Immature natural killer cell (primary cell): ENCODE measurements at regions not wholly inside any gene's neighbourhood (a gene's known extent, or its start where the extent isn't known, plus 50 kb on each side); places are given as distances from the start of the nearest gene placed in this dataset.

Experiments
- DNase-seq, 3 donors: peaks; one replicate each; pipeline ENCODE4 v3.0.0; 2022; ENCODE audit warnings: mixed read lengths in 1 of 3
- H3K27ac Mint-ChIP-seq, 6 donors: one replicate each; pipeline ENCODE4 v1.8.0; 2020; ENCODE audit warnings: mixed read lengths in 6 of 6, mild to moderate bottlenecking in 5 of 6, inconsistent platforms in 4 of 6, moderate library complexity in 3 of 6
- H3K27me3 Mint-ChIP-seq, 3 donors: one replicate each; pipeline ENCODE4 v1.8.0; 2020 to 2021; ENCODE audit warnings: low read depth in 3 of 3, mild to moderate bottlenecking in 3 of 3, mixed read lengths in 3 of 3, moderate library complexity in 3 of 3, inconsistent platforms in 1 of 3
- H3K36me3 Mint-ChIP-seq, 3 donors: one replicate each; pipeline ENCODE4 v1.8.0; 2020; ENCODE audit warnings: mixed read lengths in 3 of 3, inconsistent platforms in 2 of 3, mild to moderate bottlenecking in 2 of 3
- H3K4me1 Mint-ChIP-seq, 2 donors: one replicate each; pipeline ENCODE4 v1.8.0; 2020; ENCODE audit warnings: inconsistent platforms in 2 of 2, mild to moderate bottlenecking in 2 of 2, mixed read lengths in 2 of 2, moderate library complexity in 1 of 2
- H3K4me3 Mint-ChIP-seq, 5 donors: one replicate each; pipeline ENCODE4 v1.8.0; 2020; ENCODE audit warnings: mild to moderate bottlenecking in 5 of 5, mixed read lengths in 5 of 5, inconsistent platforms in 3 of 5, moderate library complexity in 3 of 5
- H3K9me3 Mint-ChIP-seq, 6 donors: one replicate each; pipeline ENCODE4 v1.8.0; 2020; ENCODE audit warnings: mild to moderate bottlenecking in 6 of 6, mixed read lengths in 6 of 6, inconsistent platforms in 4 of 6, moderate library complexity in 3 of 6

DNA sequence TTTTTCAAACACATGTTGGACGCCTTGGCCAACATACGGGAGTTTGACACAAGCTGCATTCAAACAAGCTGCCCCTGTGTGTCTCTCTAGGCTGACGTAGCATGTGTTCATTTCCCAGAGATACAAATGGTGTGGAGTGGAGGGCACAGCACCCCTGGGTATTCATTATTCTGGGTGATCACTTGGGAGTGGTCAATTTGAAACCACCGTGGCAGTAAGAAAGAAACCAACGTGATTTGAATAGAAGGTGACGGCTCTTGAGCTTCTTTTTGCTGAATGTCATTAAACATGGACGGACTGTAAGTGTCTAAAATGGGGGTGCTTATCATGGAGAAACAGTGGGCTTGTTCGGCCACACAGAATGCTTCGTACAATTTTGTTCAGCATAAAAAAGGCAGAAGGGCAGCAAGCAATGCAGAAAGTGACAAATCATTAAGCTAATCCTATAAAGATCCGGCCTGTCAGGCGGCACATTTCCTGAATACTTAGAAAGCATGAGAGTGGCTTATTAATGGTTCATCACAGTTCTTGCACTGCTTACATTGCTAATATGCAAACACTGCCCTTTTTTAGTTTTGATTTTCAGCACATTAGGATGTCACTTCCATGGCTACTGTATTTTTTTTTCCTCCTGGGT, 1261.9 kb upstream of the CITED2 start:
- no peaks in the 10 kb centered on the region for H3K36me3 Mint-ChIP-seq
- peaks cover 0 to 3% (median 2%) of the 10 kb centered on the region in 3 donors for H3K27me3 Mint-ChIP-seq
- DNase-seq: no peak
- peaks cover 0 to 7% (median 2%) of the 10 kb centered on the region in 6 donors for H3K9me3 Mint-ChIP-seq
- no peaks in the 10 kb centered on the region for H3K4me1 Mint-ChIP-seq
- H3K27ac Mint-ChIP-seq: no peak overlapping the region
- H3K4me3 Mint-ChIP-seq: no peak overlapping the region

- no peaks in the 10 kb centered on the region for H3K27me3 Mint-ChIP-seq
- no peaks in the 10 kb centered on the region for H3K4me1 Mint-ChIP-seq
- no peak overlapping the region for H3K4me3 Mint-ChIP-seq
- no peak overlapping the region for H3K27ac Mint-ChIP-seq
- no peaks in the 10 kb centered on the region for H3K36me3 Mint-ChIP-seq
- peaks cover 6 to 19% (median 10%) of the 10 kb centered on the region in 6 donors for H3K9me3 Mint-ChIP-seq
- DNase-seq: no peak
Measured at GRCh38 chr6:140627002-140627401, 1252.6 kb upstream of the CITED2 start.

DNA sequence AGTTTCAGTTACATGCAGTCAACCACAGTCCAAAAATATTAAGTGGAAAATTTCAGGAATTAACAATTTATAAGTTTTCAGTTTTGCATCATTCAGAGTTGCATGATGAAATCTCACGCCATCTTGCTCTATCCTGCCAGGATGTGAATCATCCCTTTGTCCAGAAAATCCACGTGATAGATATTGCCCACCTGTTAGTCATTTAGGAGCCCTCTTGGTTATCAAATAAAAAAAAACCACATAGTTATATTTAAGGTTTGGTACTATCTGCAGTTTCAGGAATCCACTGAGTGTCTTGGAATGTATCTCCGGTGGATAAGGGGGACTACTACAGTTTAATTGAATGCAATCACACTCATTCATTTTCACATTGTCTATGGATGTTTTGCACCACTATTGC, 1249.0 kb upstream of the CITED2 start:
- Mint-ChIP-seq H3K4me1 (no peaks in the 10 kb centered on the region), H3K9me3 (peaks cover 6 to 19% (median 10%) of the 10 kb centered on the region in 6 donors), H3K27ac (no peak overlapping the region), H3K27me3 (no peaks in the 10 kb centered on the region), H3K4me3 (no peak overlapping the region), H3K36me3 (no peaks in the 10 kb centered on the region)
- no peak for DNase-seq

- no peak overlapping the region for H3K4me3 Mint-ChIP-seq
- no peaks in the 10 kb centered on the region for H3K36me3 Mint-ChIP-seq
- H3K4me1 Mint-ChIP-seq: no peaks in the 10 kb centered on the region
- H3K9me3 Mint-ChIP-seq: peaks cover 0 to 10% (median 4%) of the 10 kb centered on the region in 6 donors
- H3K27ac Mint-ChIP-seq: no peak overlapping the region
- H3K27me3 Mint-ChIP-seq: no peaks in the 10 kb centered on the region
- no peak for DNase-seq
Measured at GRCh38 chr6:140620496-140620895, 1246.0 kb upstream of the CITED2 start.

GRCh38 chr6:140609956-140610355, 1235.5 kb upstream of the CITED2 start:
- no peaks in the 10 kb centered on the region for H3K4me1 Mint-ChIP-seq
- H3K9me3 Mint-ChIP-seq: peaks cover 0 to 1% (median 0%) of the 10 kb centered on the region in 6 donors
- H3K4me3 Mint-ChIP-seq: no peak overlapping the region
- no peak for DNase-seq
- H3K36me3 Mint-ChIP-seq: no peaks in the 10 kb centered on the region
- no peak overlapping the region for H3K27ac Mint-ChIP-seq
- peaks cover 0 to 5% (median 0%) of the 10 kb centered on the region in 3 donors for H3K27me3 Mint-ChIP-seq

GRCh38 chr6:140609321-140609720, 1234.9 kb upstream of the CITED2 start:
- H3K4me3 Mint-ChIP-seq: no peak overlapping the region
- peaks cover 0 to 5% (median 0%) of the 10 kb centered on the region in 3 donors for H3K27me3 Mint-ChIP-seq
- no peaks in the 10 kb centered on the region for H3K36me3 Mint-ChIP-seq
- no peaks in the 10 kb centered on the region for H3K4me1 Mint-ChIP-seq
- no peak overlapping the region for H3K27ac Mint-ChIP-seq
- peaks cover 0 to 1% (median 0%) of the 10 kb centered on the region in 6 donors for H3K9me3 Mint-ChIP-seq
- no peak for DNase-seq

GRCh38 chr6:140604786-140605185, 1230.3 kb upstream of the CITED2 start:
- H3K27ac Mint-ChIP-seq: no peak overlapping the region
- H3K4me1 Mint-ChIP-seq: no peaks in the 10 kb centered on the region
- peaks cover 0 to 5% (median 0%) of the 10 kb centered on the region in 6 donors for H3K9me3 Mint-ChIP-seq
- H3K4me3 Mint-ChIP-seq: no peak overlapping the region
- DNase-seq: no peak
- peaks cover 0 to 2% (median 0%) of the 10 kb centered on the region in 3 donors for H3K27me3 Mint-ChIP-seq
- H3K36me3 Mint-ChIP-seq: no peaks in the 10 kb centered on the region

DNA sequence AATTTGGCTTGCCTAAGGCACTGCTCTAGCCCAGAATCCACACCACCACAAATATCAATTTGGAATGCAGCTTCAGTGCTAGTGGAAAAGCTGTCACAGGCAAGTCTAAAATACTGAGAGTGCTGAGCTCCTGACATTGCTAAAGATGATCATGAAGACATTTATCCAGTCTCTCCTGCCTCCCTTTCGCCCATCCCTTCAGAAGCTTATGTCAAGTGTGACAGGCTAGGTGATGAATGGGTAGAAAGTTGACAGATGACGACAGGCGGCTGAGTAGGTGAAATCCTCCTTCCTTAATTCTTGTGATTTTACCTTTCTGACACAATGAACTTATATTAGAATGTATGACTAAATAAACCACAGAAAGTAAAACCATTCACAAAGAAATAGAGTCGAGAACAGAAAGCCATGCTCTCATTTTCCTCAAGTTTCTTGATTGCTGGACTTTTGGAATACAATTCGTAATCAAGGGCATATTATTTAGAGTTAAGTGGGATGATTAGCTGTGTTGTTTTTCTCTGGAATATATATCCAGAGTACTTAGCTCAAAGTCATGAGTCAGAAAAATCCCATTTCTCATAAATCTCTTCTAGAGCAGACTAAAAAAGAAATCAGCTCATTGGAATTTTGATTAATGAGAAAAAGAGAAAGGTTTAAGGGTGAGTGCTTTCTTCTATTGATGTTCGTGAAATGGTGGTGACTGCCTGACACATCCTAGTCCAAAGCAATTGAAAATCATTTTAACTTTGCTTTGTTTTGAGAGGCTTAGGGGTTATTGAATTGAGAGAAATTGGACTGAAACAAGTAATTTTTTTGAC, 1228.2 kb upstream of the CITED2 start:
- no peak overlapping the region for H3K27ac Mint-ChIP-seq
- DNase-seq: no peak
- no peaks in the 10 kb centered on the region for H3K36me3 Mint-ChIP-seq
- no peaks in the 10 kb centered on the region for H3K4me1 Mint-ChIP-seq
- H3K9me3 Mint-ChIP-seq: peaks cover 0 to 5% (median 0%) of the 10 kb centered on the region in 6 donors
- no peak overlapping the region for H3K4me3 Mint-ChIP-seq
- no peaks in the 10 kb centered on the region for H3K27me3 Mint-ChIP-seq

- H3K9me3 Mint-ChIP-seq: peaks cover 0 to 8% (median 0%) of the 10 kb centered on the region in 6 donors
- no peaks in the 10 kb centered on the region for H3K4me1 Mint-ChIP-seq
- no peak for DNase-seq
- no peaks in the 10 kb centered on the region for H3K27me3 Mint-ChIP-seq
- H3K36me3 Mint-ChIP-seq: no peaks in the 10 kb centered on the region
- no peak overlapping the region for H3K4me3 Mint-ChIP-seq
- H3K27ac Mint-ChIP-seq: no peak overlapping the region
Measured at GRCh38 chr6:140601021-140601808, 1226.8 kb upstream of the CITED2 start.

DNA sequence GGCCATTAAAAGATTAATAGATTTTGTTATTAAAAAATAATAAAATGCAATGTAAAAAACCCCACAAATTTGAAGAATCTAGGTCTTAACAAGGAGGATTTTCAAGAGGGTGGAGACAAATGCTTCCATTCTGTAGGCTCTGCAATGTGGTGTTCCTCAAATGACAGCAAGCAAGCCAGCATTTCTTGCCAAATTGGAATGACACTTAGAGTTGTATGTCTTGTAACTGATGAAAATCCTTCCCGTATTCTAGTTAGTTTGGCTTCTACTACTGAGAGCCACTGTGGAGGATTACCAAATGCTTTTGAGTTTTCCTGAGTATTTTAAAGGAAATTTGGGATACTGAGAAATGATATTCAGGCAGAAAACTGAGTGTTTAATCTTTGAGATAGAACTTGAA, 1225.5 kb upstream of the CITED2 start:
- Mint-ChIP-seq H3K4me3 (no peak overlapping the region), H3K36me3 (no peaks in the 10 kb centered on the region), H3K27me3 (no peaks in the 10 kb centered on the region), H3K9me3 (peaks cover 0 to 8% (median 0%) of the 10 kb centered on the region in 6 donors), H3K27ac (no peak overlapping the region), H3K4me1 (no peaks in the 10 kb centered on the region)
- no peak for DNase-seq

GRCh38 chr6:140597181-140597580, 1222.7 kb upstream of the CITED2 start:
- Mint-ChIP-seq H3K27ac (no peak overlapping the region), H3K4me3 (no peak overlapping the region), H3K27me3 (no peaks in the 10 kb centered on the region), H3K36me3 (no peaks in the 10 kb centered on the region), H3K9me3 (peaks cover 0 to 10% (median 0%) of the 10 kb centered on the region in 6 donors), H3K4me1 (no peaks in the 10 kb centered on the region)
- no peak for DNase-seq

GRCh38 chr6:140594806-140595128, 1220.3 kb upstream of the CITED2 start:
- Mint-ChIP-seq H3K27me3 (no peaks in the 10 kb centered on the region), H3K36me3 (no peaks in the 10 kb centered on the region), H3K4me1 (no peaks in the 10 kb centered on the region), H3K4me3 (no peak overlapping the region), H3K27ac (no peak overlapping the region), H3K9me3 (peaks cover 0 to 8% (median 0%) of the 10 kb centered on the region in 6 donors)
- DNase-seq: no peak

GRCh38 chr6:140592877-140593276, 1218.4 kb upstream of the CITED2 start:
- H3K27ac Mint-ChIP-seq: no peak overlapping the region

GRCh38 chr6:140590641-140591040, 1216.2 kb upstream of the CITED2 start:
- no peaks in the 10 kb centered on the region for H3K4me1 Mint-ChIP-seq
- no peaks in the 10 kb centered on the region for H3K36me3 Mint-ChIP-seq
- H3K9me3 Mint-ChIP-seq: peaks cover 0 to 5% (median 2%) of the 10 kb centered on the region in 6 donors
- no peaks in the 10 kb centered on the region for H3K27me3 Mint-ChIP-seq
- no peak overlapping the region for H3K4me3 Mint-ChIP-seq
- DNase-seq: no peak
- no peak overlapping the region for H3K27ac Mint-ChIP-seq

More at GRCh38 chr6:140592877-140593276, 1218.4 kb upstream of the CITED2 start:
- no peaks in the 10 kb centered on the region for H3K4me1 Mint-ChIP-seq
- DNase-seq: no peak
- H3K4me3 Mint-ChIP-seq: no peak overlapping the region
- peaks cover 0 to 8% (median 0%) of the 10 kb centered on the region in 6 donors for H3K9me3 Mint-ChIP-seq
- H3K36me3 Mint-ChIP-seq: no peaks in the 10 kb centered on the region
- no peaks in the 10 kb centered on the region for H3K27me3 Mint-ChIP-seq
